Keratinocyte (primary cell): ENCODE measurements at regions not wholly inside any gene's neighbourhood (a gene's known extent, or its start where the extent isn't known, plus 50 kb on each side); places are given as distances from the start of the nearest gene placed in this dataset.

Experiments used
- DNase-seq: peaks from one replicate; pipeline ENCODE4 v3.0.0-alpha.2; 2011; ENCODE audit warnings: low read depth, missing footprints, low spot score
- FAIRE-seq: peaks from 2 replicates; lab custom pipeline; 2011; peaks lifted over from hg19 to GRCh38; lab: Jason Lieb, UNC
- H2AFZ ChIP-seq: 2 replicates; pipeline ENCODE4 v1.6.0; 2012; ENCODE audit warnings: low read length, control low read depth, inconsistent platforms; ENCODE audit not compliant: control insufficient read depth
- H3K27ac ChIP-seq: 2 replicates; pipeline ENCODE4 v1.5.1; 2011; ENCODE audit warnings: low read length; ENCODE audit not compliant: control insufficient read depth, insufficient read depth
- H3K27me3 ChIP-seq: 3 replicates; pipeline ENCODE4 v1.6.0; 2011; ENCODE audit warnings: low read length; ENCODE audit not compliant: control insufficient read depth, insufficient read depth; ENCODE audit errors: extremely low read depth
- H3K36me3 ChIP-seq, 2 experiments: 2 replicates in 1 of 2; 3 replicates in 1 of 2; pipeline ENCODE4 v1.5.1; 2011; ENCODE audit warnings: low read length in 2 of 2, mild to moderate bottlenecking in 1 of 2; ENCODE audit not compliant: control insufficient read depth in 2 of 2, insufficient read depth in 2 of 2; ENCODE audit errors: extremely low read depth in 1 of 2
- H3K4me1 ChIP-seq: 3 replicates; pipeline ENCODE4 v1.5.1; 2011; ENCODE audit warnings: low read length; ENCODE audit not compliant: control insufficient read depth, insufficient read depth; ENCODE audit errors: extremely low read depth
- H3K4me2 ChIP-seq: 3 replicates; pipeline ENCODE4 v1.6.0; 2011; ENCODE audit warnings: low read depth, low read length; ENCODE audit not compliant: control insufficient read depth, insufficient read depth; ENCODE audit errors: extremely low read depth
- H3K4me3 ChIP-seq, 3 experiments: fragments of 200-600 bp in 1 of 3; sonication (generic) in 1 of 3; 2 replicates in 2 of 3; 3 replicates in 1 of 3; pipeline ENCODE4 v1.5.1; 2011 to 2016; ENCODE audit warnings: low read length in 3 of 3, mild to moderate bottlenecking in 3 of 3, control low read depth in 2 of 3, inconsistent platforms in 1 of 3, low read depth in 1 of 3, mixed read lengths in 1 of 3, mixed run types in 1 of 3, moderate library complexity in 1 of 3; ENCODE audit not compliant: control insufficient read depth in 2 of 3, insufficient read depth in 2 of 3; ENCODE audit errors: extremely low read depth in 1 of 3
- H3K79me2 ChIP-seq: 2 replicates; pipeline ENCODE4 v1.6.0; 2012; ENCODE audit warnings: low read length; ENCODE audit not compliant: control insufficient read depth, insufficient read depth
- H3K9ac ChIP-seq: 3 replicates; pipeline ENCODE4 v1.6.0; 2011; ENCODE audit warnings: low read length; ENCODE audit not compliant: control insufficient read depth, insufficient read depth; ENCODE audit errors: extremely low read depth
- H3K9me1 ChIP-seq: 3 replicates; pipeline ENCODE4 v1.6.0; 2011; ENCODE audit warnings: low read length; ENCODE audit not compliant: control insufficient read depth, insufficient read depth; ENCODE audit errors: extremely low read depth
- H3K9me3 ChIP-seq: 2 replicates; pipeline ENCODE4 v1.5.1; 2012; ENCODE audit warnings: low read depth, low read length; ENCODE audit not compliant: control insufficient read depth
- H4K20me1 ChIP-seq: 3 replicates; pipeline ENCODE4 v1.6.0; 2011; ENCODE audit warnings: low read length; ENCODE audit not compliant: control insufficient read depth, insufficient read depth; ENCODE audit errors: extremely low read depth
- CTCF ChIP-seq, 3 experiments: IDR thresholded peaks in 1 of 3; conservative IDR thresholded peaks in 1 of 3; optimal IDR thresholded peaks in 1 of 3; 2 replicates in 2 of 3; 3 replicates in 1 of 3; pipeline versions ENCODE3 to v1.5.1; 2011; ENCODE audit warnings: low read length in 3 of 3, mild to moderate bottlenecking in 3 of 3, moderate library complexity in 2 of 3, control low read depth in 1 of 3, inconsistent platforms in 1 of 3; ENCODE audit not compliant: insufficient read depth in 2 of 3; ENCODE audit errors: extremely low read depth in 1 of 3
- EZH2 ChIP-seq: IDR thresholded peaks from one replicate; pipeline ENCODE4 v1.6.1; 2012; ENCODE audit warnings: inconsistent platforms, mild to moderate bottlenecking, low read length, moderate library complexity
- dilution Hi-C: fragments of 300-500 bp; cut with MboI; formaldehyde crosslinking; loops from one replicate; pipeline ENCODE4 v1.7.0; 2020; ENCODE audit warnings: low sequenced_read_pairs; ENCODE audit not compliant: extremely low pct_ligation_motif_present

DNA sequence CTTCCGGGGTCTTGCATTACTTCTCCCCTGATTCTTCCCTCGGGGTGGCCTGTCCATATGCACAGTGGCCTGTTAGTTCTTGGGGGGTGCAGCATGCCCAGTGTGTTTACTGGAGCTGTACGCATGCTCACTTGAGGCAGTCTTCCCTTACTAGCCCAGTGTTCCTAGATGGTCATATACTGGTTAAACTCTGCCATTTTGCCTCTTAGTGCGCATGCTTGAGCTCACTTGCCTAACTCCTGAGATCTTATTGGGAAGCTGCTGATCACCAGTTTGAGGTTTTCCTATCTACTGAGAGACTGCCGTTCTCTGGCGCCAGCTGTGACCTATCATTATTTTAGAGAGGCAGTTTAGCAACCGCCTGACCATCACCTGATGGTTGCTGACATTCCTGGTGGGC lies 571.2 kb downstream of the ADCYAP1 start:
- TF ChIP-seq EZH2 (no peak), CTCF (optimal IDR thresholded peaks at IDR 0.05 in 1 of 3, IDR thresholded peaks at IDR 0.05 in 1 of 3, conservative IDR thresholded peaks at IDR 0.05 in 1 of 3; ENCODE audit: extremely low read depth in 1 of 3, insufficient read depth in 2 of 3, low read length in 3 of 3) (no peak)
- H3K4me3 ChIP-seq: no peak overlapping the region
- no peak for DNase-seq
- H2AFZ ChIP-seq: no peak overlapping the region
- no peaks in the 10 kb centered on the region for H3K27me3 ChIP-seq
- H3K4me1 ChIP-seq: no peaks in the 10 kb centered on the region
- H4K20me1 ChIP-seq: no peaks in the 10 kb centered on the region
- peaks cover 1% of the 10 kb centered on the region for H3K9me3 ChIP-seq
- no peaks in the 10 kb centered on the region for H3K79me2 ChIP-seq
- no peaks in the 10 kb centered on the region for H3K36me3 ChIP-seq
- dilution Hi-C loops: no loop called here
- H3K9ac ChIP-seq: no peak overlapping the region
- no peak for FAIRE-seq
- H3K27ac ChIP-seq: no peak overlapping the region
- H3K4me2 ChIP-seq: no peak overlapping the region
- H3K9me1 ChIP-seq: no peaks in the 10 kb centered on the region

- Histone ChIP-seq H3K9me1 (no peaks in the 10 kb centered on the region), H3K79me2 (no peaks in the 10 kb centered on the region), H3K9me3 (no peaks in the 10 kb centered on the region), H3K4me3 (no peak overlapping the region), H3K27me3 (no peaks in the 10 kb centered on the region), H3K4me1 (no peaks in the 10 kb centered on the region), H3K4me2 (no peak overlapping the region), H4K20me1 (no peaks in the 10 kb centered on the region), H3K9ac (no peak overlapping the region), H3K36me3 (no peaks in the 10 kb centered on the region), H2AFZ (no peak overlapping the region), H3K27ac (no peak overlapping the region)
- DNase-seq: no peak
- dilution Hi-C loops: no loop called here
- FAIRE-seq: no peak
- no peak for TF ChIP-seq CTCF (optimal IDR thresholded peaks at IDR 0.05 in 1 of 3, IDR thresholded peaks at IDR 0.05 in 1 of 3, conservative IDR thresholded peaks at IDR 0.05 in 1 of 3; ENCODE audit: extremely low read depth in 1 of 3, insufficient read depth in 2 of 3, low read length in 3 of 3)
- no peak for TF ChIP-seq EZH2
Measured at GRCh38 chr18:1480309-1480708, 575.6 kb downstream of the ADCYAP1 start.
